Neural cell (in vitro differentiated cells): ENCODE measurements at regions not wholly inside any gene's neighbourhood (a gene's known extent, or its start where the extent isn't known, plus 50 kb on each side); places are given as distances from the start of the nearest gene placed in this dataset.

Source experiments
- H2AFZ ChIP-seq: fragments of 200-600, 300-800 bp; sonication (generic), shearing (Covaris generic); 2 replicates; pipeline ENCODE4 v1.6.0; 2014; ENCODE audit warnings: low read depth, mild to moderate bottlenecking, antibody characterized with exemption, low read length, moderate library complexity
- H3F3A ChIP-seq: fragments of 200-600 bp; shearing (Covaris generic); 2 replicates; pipeline ENCODE4 v1.6.1; 2016; ENCODE audit warnings: mild to moderate bottlenecking, moderate library complexity, mixed read lengths, antibody characterized with exemption, low read length; ENCODE audit not compliant: insufficient read depth, poor library complexity, severe bottlenecking
- H3K27ac ChIP-seq: fragments of 200-600, 300-800 bp; sonication (generic), shearing (Covaris generic); 2 replicates; pipeline ENCODE4 v1.5.1; 2014; ENCODE audit warnings: mild to moderate bottlenecking, low read length, moderate library complexity
- H3K27me3 ChIP-seq: fragments of 300-800, 200-600 bp; sonication (generic), shearing (Covaris generic); 2 replicates; pipeline ENCODE4 v1.6.0; 2014; ENCODE audit warnings: mild to moderate bottlenecking, low read depth, low read length, moderate library complexity; ENCODE audit not compliant: insufficient read depth
- H3K36me3 ChIP-seq: fragments of 300-800, 200-600 bp; sonication (generic), shearing (Covaris generic); 2 replicates; pipeline ENCODE4 v1.5.1; 2014; ENCODE audit warnings: mild to moderate bottlenecking, antibody characterized with exemption, low read length, moderate library complexity; ENCODE audit not compliant: insufficient read depth
- H3K4me2 ChIP-seq: fragments of 300-800, 200-600 bp; sonication (generic), shearing (Covaris generic); 2 replicates; pipeline ENCODE4 v1.6.0; 2014; ENCODE audit warnings: mild to moderate bottlenecking, low read length
- H3K4me3 ChIP-seq: fragments of 300-800, 200-600 bp; sonication (generic), shearing (Covaris generic); 2 replicates; pipeline ENCODE4 v1.5.1; 2014; ENCODE audit warnings: mild to moderate bottlenecking, low read length, moderate library complexity
- H3K79me2 ChIP-seq: fragments of 200-600 bp; shearing (Covaris generic); replicated peaks from 2 replicates; pipeline ENCODE4 v1.6.0; 2014; ENCODE audit warnings: mild to moderate bottlenecking, low read length, moderate library complexity; ENCODE audit not compliant: insufficient read depth
- H3K9ac ChIP-seq: fragments of 300-800, 200-600 bp; sonication (generic), shearing (Covaris generic); 2 replicates; pipeline ENCODE4 v1.6.1; 2016; ENCODE audit warnings: mild to moderate bottlenecking, low read length, mixed read lengths
- H3K9me2 ChIP-seq: fragments of 200-600 bp; shearing (Covaris generic); 2 replicates; pipeline ENCODE4 v1.6.1; 2016; ENCODE audit warnings: mild to moderate bottlenecking, low read length, mixed read lengths; ENCODE audit not compliant: insufficient read depth
- H3K9me3 ChIP-seq: fragments of 200-600, 300-800 bp; sonication (generic), shearing (Covaris generic); 2 replicates; pipeline ENCODE4 v1.6.1; 2016; ENCODE audit warnings: mild to moderate bottlenecking, mixed run types, low read length, moderate library complexity, mixed read lengths
- H4K20me1 ChIP-seq: fragments of 200-600 bp; shearing (Covaris generic); 2 replicates; pipeline ENCODE4 v1.6.1; 2016; ENCODE audit warnings: mild to moderate bottlenecking, mixed run types; ENCODE audit not compliant: insufficient read depth
- EP300 ChIP-seq: fragments of 450-650 bp; conservative IDR thresholded peaks from 2 replicates; pipeline ENCODE4 v1.6.1; 2014; ENCODE audit warnings: antibody characterized with exemption, mild to moderate bottlenecking, moderate library complexity; ENCODE audit not compliant: poor library complexity, severe bottlenecking
- EZH2 ChIP-seq: fragments of 200-600, 300-800 bp; shearing (Covaris generic), sonication (generic); IDR thresholded peaks from 2 replicates; pipeline ENCODE4 v1.6.1; 2014; ENCODE audit warnings: antibody characterized with exemption, low read length, borderline replicate concordance, mild to moderate bottlenecking; ENCODE audit not compliant: insufficient read depth, poor library complexity, severe bottlenecking
- MXI1 ChIP-seq: fragments of 450-650 bp; conservative IDR thresholded peaks from 2 replicates; pipeline ENCODE4 v1.6.1; 2014; ENCODE audit warnings: antibody characterized with exemption, mild to moderate bottlenecking; ENCODE audit not compliant: poor library complexity, severe bottlenecking
- POLR2AphosphoS5 ChIP-seq: IDR thresholded peaks from 2 replicates; pipeline ENCODE4 v1.6.1; 2012
- RAD21 ChIP-seq: fragments of 450-650 bp; conservative IDR thresholded peaks from 2 replicates; pipeline ENCODE4 v1.6.1; 2014; ENCODE audit warnings: antibody characterized with exemption, mild to moderate bottlenecking, moderate library complexity
- SMC3 ChIP-seq: fragments of 450-650 bp; conservative IDR thresholded peaks from 2 replicates; pipeline ENCODE4 v1.6.1; 2014; ENCODE audit warnings: antibody characterized with exemption, mild to moderate bottlenecking, moderate library complexity; ENCODE audit not compliant: poor library complexity
- TAF1 ChIP-seq: IDR thresholded peaks from 2 replicates; pipeline ENCODE4 v1.6.1; 2012; ENCODE audit warnings: low read depth
- TF ChIP-seq, protein P1 (sequence below): IDR thresholded peaks from 2 replicates; pipeline ENCODE4 v1.6.1; 2012; ENCODE audit warnings: borderline replicate concordance
- TF ChIP-seq, protein P2 (sequence below): fragments of 450-650 bp; IDR thresholded peaks from 2 replicates; pipeline ENCODE4 v1.5.1; 2014; ENCODE audit warnings: antibody characterized with exemption, mild to moderate bottlenecking, moderate library complexity; ENCODE audit not compliant: poor library complexity, severe bottlenecking

DNA sequence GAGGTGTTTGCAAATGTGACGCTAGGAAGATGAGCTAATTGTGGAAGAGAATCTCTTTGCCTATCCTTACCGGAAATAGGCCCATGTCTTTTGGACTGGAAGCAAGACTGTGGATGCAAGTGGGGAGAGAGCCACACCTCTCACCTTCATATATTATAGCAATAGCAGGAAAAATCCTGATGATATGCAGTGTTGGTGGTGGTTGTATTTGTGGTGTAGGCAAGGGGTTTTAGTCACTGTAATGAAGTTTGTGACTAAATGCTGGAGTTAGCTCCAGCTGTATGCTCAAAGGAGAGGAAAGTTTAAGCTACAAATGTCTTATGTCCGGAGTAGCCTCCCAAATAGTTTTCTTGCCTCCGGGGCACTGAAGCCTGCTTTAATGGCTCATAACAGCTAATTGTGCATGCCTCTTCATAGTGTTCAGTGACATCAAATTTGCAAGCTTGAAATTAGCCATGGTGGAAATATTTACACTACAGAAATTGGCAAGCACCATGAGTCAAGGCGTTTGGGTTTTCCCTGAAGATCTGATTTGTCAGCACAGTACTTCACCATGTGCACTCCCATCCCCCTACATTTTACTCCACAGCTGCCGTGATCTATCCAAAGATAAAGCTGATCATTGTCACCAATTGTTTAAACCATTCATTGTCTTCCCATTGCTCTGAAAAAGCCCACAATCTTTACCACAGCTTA lies 102.6 kb upstream of the ZNF644 start:
- H3K9me3 ChIP-seq, result no peaks in the 10 kb centered on the region
- no peak overlapping the region for H3K4me2 ChIP-seq
- no peaks in the 10 kb centered on the region for H3K79me2 ChIP-seq
- H3F3A ChIP-seq, result no peaks in the 10 kb centered on the region
- H3K27ac ChIP-seq, result no peak overlapping the region
- no peak overlapping the region for H3K4me3 ChIP-seq
- H3K9ac ChIP-seq, result no peak overlapping the region
- no peaks in the 10 kb centered on the region for H3K27me3 ChIP-seq
- no peaks in the 10 kb centered on the region for H3K36me3 ChIP-seq
- TF ChIP-seq MXI1 (no peak), TAF1 (no peak), EP300 (no peak), RAD21 (no peak)
- no peak overlapping the region for H2AFZ ChIP-seq
- H3K9me2 ChIP-seq, result no peaks in the 10 kb centered on the region
- H4K20me1 ChIP-seq, result no peaks in the 10 kb centered on the region

DNA sequence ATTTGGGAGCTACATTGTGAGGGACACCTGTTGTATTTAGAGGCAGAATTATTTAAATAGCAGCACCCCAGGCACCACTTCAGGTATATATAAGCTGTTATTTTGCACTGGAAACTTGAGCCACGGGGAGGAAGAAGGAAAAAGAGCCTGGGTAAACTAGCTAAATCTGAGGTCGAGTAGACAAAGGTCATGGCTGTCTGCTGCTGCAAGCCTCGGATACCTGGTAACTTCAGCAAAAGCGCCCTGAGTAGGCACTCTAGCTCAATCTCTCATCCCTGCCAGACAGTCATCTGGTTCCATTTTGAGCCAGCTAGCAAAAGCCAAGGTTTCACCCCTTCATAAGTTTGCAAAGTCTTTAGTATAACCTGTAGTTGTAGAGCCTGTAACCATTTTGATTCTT lies 101.9 kb upstream of the ZNF644 start:
- Histone ChIP-seq H3K36me3 (no peaks in the 10 kb centered on the region), H3F3A (no peaks in the 10 kb centered on the region), H3K4me3 (no peak overlapping the region), H2AFZ (no peak overlapping the region), H3K27me3 (no peaks in the 10 kb centered on the region), H3K9ac (no peak overlapping the region), H3K4me2 (no peak overlapping the region), H3K79me2 (no peaks in the 10 kb centered on the region), H3K9me2 (no peaks in the 10 kb centered on the region), H3K9me3 (no peaks in the 10 kb centered on the region), H3K27ac (no peak overlapping the region), H4K20me1 (no peaks in the 10 kb centered on the region)
- TF ChIP-seq EP300, result no peak
- no peak for TF ChIP-seq TAF1
- no peak for TF ChIP-seq RAD21
- no peak for TF ChIP-seq POLR2AphosphoS5
- TF ChIP-seq SMC3, result no peak
- TF ChIP-seq MXI1, result no peak
- TF ChIP-seq, protein P1, sequence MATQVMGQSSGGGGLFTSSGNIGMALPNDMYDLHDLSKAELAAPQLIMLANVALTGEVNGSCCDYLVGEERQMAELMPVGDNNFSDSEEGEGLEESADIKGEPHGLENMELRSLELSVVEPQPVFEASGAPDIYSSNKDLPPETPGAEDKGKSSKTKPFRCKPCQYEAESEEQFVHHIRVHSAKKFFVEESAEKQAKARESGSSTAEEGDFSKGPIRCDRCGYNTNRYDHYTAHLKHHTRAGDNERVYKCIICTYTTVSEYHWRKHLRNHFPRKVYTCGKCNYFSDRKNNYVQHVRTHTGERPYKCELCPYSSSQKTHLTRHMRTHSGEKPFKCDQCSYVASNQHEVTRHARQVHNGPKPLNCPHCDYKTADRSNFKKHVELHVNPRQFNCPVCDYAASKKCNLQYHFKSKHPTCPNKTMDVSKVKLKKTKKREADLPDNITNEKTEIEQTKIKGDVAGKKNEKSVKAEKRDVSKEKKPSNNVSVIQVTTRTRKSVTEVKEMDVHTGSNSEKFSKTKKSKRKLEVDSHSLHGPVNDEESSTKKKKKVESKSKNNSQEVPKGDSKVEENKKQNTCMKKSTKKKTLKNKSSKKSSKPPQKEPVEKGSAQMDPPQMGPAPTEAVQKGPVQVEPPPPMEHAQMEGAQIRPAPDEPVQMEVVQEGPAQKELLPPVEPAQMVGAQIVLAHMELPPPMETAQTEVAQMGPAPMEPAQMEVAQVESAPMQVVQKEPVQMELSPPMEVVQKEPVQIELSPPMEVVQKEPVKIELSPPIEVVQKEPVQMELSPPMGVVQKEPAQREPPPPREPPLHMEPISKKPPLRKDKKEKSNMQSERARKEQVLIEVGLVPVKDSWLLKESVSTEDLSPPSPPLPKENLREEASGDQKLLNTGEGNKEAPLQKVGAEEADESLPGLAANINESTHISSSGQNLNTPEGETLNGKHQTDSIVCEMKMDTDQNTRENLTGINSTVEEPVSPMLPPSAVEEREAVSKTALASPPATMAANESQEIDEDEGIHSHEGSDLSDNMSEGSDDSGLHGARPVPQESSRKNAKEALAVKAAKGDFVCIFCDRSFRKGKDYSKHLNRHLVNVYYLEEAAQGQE, result no peak
- TF ChIP-seq, protein P2, sequence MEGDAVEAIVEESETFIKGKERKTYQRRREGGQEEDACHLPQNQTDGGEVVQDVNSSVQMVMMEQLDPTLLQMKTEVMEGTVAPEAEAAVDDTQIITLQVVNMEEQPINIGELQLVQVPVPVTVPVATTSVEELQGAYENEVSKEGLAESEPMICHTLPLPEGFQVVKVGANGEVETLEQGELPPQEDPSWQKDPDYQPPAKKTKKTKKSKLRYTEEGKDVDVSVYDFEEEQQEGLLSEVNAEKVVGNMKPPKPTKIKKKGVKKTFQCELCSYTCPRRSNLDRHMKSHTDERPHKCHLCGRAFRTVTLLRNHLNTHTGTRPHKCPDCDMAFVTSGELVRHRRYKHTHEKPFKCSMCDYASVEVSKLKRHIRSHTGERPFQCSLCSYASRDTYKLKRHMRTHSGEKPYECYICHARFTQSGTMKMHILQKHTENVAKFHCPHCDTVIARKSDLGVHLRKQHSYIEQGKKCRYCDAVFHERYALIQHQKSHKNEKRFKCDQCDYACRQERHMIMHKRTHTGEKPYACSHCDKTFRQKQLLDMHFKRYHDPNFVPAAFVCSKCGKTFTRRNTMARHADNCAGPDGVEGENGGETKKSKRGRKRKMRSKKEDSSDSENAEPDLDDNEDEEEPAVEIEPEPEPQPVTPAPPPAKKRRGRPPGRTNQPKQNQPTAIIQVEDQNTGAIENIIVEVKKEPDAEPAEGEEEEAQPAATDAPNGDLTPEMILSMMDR, result no peak
- no peak for TF ChIP-seq EZH2
